HG03565 (cell line): ENCODE measurements at regions not wholly inside any gene's neighbourhood (a gene's known extent, or its start where the extent isn't known, plus 50 kb on each side); places are given as distances from the start of the nearest gene placed in this dataset.

Source experiments
- ATAC-seq: cut with Tn5 transposase; IDR thresholded peaks from one replicate; pipeline ENCODE4 v1.9.1; 2021; ENCODE audit warnings: mild to moderate bottlenecking, moderate library complexity; ENCODE audit not compliant: unreplicated experiment

- no peak for ATAC-seq
These were observed 186.9 kb upstream of the TNRC6C start for GRCh38 chr17:77771587-77771986.

GRCh38 chr17:77771998-77772397 is 186.5 kb upstream of the TNRC6C start:
- no peak for ATAC-seq

GRCh38 chr17:77772461-77772897 is 186.0 kb upstream of the TNRC6C start:
- ATAC-seq: no peak

- ATAC-seq: no peak
These were observed 185.6 kb upstream of the TNRC6C start for GRCh38 chr17:77772899-77773358.

- ATAC-seq: no peak
These were observed 184.3 kb upstream of the TNRC6C start for GRCh38 chr17:77774182-77774581.

- no peak for ATAC-seq
These were observed 179.6 kb upstream of the TNRC6C start for GRCh38 chr17:77778636-77779489.

- ATAC-seq: no peak
These were observed 178.6 kb upstream of the TNRC6C start for GRCh38 chr17:77779711-77780539.

- no peak for ATAC-seq
These were observed 177.0 kb upstream of the TNRC6C start for GRCh38 chr17:77781536-77781935.

- no peak for ATAC-seq
These were observed 176.3 kb upstream of the TNRC6C start for GRCh38 chr17:77782201-77782600.

GRCh38 chr17:77782611-77783010 is 175.9 kb upstream of the TNRC6C start:
- no peak for ATAC-seq

- ATAC-seq: no peak
These were observed 174.3 kb upstream of the TNRC6C start for GRCh38 chr17:77783991-77784820.

GRCh38 chr17:77785312-77785905 is 173.1 kb upstream of the TNRC6C start:
- ATAC-seq: no peak

- no peak for ATAC-seq
These were observed 172.4 kb upstream of the TNRC6C start for GRCh38 chr17:77786090-77786489.

GRCh38 chr17:77786740-77787505 is 171.6 kb upstream of the TNRC6C start:
- ATAC-seq: no peak

- no peak for ATAC-seq
These were observed 168.2 kb upstream of the TNRC6C start for GRCh38 chr17:77790143-77790829.

- ATAC-seq: no peak
These were observed 165.9 kb upstream of the TNRC6C start for GRCh38 chr17:77792626-77793025.

- ATAC-seq: no peak
These were observed 165.1 kb upstream of the TNRC6C start for GRCh38 chr17:77793146-77793970.

GRCh38 chr17:77793971-77794235 is 164.6 kb upstream of the TNRC6C start:
- ATAC-seq: no peak

GRCh38 chr17:77794846-77795245 is 163.7 kb upstream of the TNRC6C start:
- ATAC-seq: no peak
